OCI-LY7 (cell line): ENCODE measurements at regions not wholly inside any gene's neighbourhood (a gene's known extent, or its start where the extent isn't known, plus 50 kb on each side); places are given as distances from the start of the nearest gene placed in this dataset.

Source experiments
- EZH2phosphoT487 ChIP-seq: fragments of 200-600 bp; sonication (generic); IDR thresholded peaks from 2 replicates; pipeline ENCODE4 v1.6.1; 2018; ENCODE audit warnings: low read depth, borderline replicate concordance, mild to moderate bottlenecking, mixed run types, antibody characterized with exemption, low read length, moderate library complexity, mixed read lengths
- TF ChIP-seq, protein P1 (sequence below): fragments of 200-600 bp; sonication (generic); conservative IDR thresholded peaks from 2 replicates; pipeline ENCODE4 v1.5.1; 2014; ENCODE audit warnings: mild to moderate bottlenecking, antibody characterized with exemption, low read length, moderate library complexity, mixed read lengths

DNA sequence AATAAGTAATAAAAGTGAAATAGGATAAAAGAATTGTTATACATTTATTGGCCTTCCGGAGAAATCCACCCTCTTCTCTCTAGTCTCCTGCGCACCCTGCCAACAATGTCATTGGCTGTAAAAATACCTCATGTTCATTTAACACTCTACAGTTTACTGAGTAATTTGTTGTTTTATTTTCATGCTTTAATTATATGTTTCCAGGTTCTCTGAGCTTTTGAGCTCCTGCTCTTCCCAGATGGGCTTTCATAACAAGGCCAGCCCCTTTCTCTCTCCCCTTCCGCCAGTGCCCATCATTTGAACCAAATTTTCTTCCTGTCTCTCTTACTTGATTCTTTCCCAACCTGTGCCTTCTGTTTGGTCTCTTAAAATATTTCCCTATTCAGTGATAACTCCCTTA lies 144.6 kb upstream of the PRSS1 start:
- TF ChIP-seq, protein P1, sequence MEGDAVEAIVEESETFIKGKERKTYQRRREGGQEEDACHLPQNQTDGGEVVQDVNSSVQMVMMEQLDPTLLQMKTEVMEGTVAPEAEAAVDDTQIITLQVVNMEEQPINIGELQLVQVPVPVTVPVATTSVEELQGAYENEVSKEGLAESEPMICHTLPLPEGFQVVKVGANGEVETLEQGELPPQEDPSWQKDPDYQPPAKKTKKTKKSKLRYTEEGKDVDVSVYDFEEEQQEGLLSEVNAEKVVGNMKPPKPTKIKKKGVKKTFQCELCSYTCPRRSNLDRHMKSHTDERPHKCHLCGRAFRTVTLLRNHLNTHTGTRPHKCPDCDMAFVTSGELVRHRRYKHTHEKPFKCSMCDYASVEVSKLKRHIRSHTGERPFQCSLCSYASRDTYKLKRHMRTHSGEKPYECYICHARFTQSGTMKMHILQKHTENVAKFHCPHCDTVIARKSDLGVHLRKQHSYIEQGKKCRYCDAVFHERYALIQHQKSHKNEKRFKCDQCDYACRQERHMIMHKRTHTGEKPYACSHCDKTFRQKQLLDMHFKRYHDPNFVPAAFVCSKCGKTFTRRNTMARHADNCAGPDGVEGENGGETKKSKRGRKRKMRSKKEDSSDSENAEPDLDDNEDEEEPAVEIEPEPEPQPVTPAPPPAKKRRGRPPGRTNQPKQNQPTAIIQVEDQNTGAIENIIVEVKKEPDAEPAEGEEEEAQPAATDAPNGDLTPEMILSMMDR: no peak
- no peak for TF ChIP-seq EZH2phosphoT487
